Endodermal cell (in vitro differentiated cells): ENCODE measurements at regions not wholly inside any gene's neighbourhood (a gene's known extent, or its start where the extent isn't known, plus 50 kb on each side); places are given as distances from the start of the nearest gene placed in this dataset.
"Not testable (repeated sequence)": the region's sequence is repeated elsewhere in the genome, so short reads cannot be mapped to it uniquely, and the experiment has no call there.

ENCODE experiments used
- DNase-seq: peaks from one replicate; pipeline ENCODE4 v3.0.0-alpha.2; 2017
- H3K27ac ChIP-seq: 2 replicates; pipeline ENCODE4 v1.5.1; 2013; ENCODE audit warnings: mild to moderate bottlenecking, low read depth, low read length, moderate library complexity
- H3K27me3 ChIP-seq: 2 replicates; pipeline ENCODE4 v1.6.1; 2013; ENCODE audit warnings: mild to moderate bottlenecking, low read length, moderate library complexity; ENCODE audit not compliant: insufficient read depth, control insufficient read depth, poor library complexity, severe bottlenecking
- H3K36me3 ChIP-seq: 2 replicates; pipeline ENCODE4 v1.7.0; 2013; ENCODE audit warnings: mild to moderate bottlenecking, low read length, moderate library complexity; ENCODE audit not compliant: control insufficient read depth, insufficient read depth
- H3K4me1 ChIP-seq: one replicate; pipeline ENCODE4 v1.7.0; 2013; ENCODE audit warnings: low read length; ENCODE audit not compliant: control insufficient read depth, insufficient read depth
- H3K4me3 ChIP-seq: 2 replicates; pipeline ENCODE4 v1.5.1; 2013; ENCODE audit warnings: mild to moderate bottlenecking, low read length, moderate library complexity
- H3K9ac ChIP-seq: 2 replicates; pipeline ENCODE4 v1.6.1; 2013; ENCODE audit warnings: mild to moderate bottlenecking, low read length, moderate library complexity; ENCODE audit not compliant: poor library complexity, severe bottlenecking; ENCODE audit errors: extremely low read depth
- H3K9me3 ChIP-seq: 2 replicates; pipeline ENCODE4 v1.6.1; 2013; ENCODE audit warnings: mild to moderate bottlenecking, low read length, moderate library complexity; ENCODE audit not compliant: control insufficient read depth
- H3K27ac Mint-ChIP-seq: 2 replicates; pipeline ENCODE4 v1.8.0; 2020; ENCODE audit warnings: mixed read lengths
- H3K27me3 Mint-ChIP-seq: 2 replicates; pipeline ENCODE4 v1.8.0; 2021; ENCODE audit warnings: mild to moderate bottlenecking, mixed read lengths; ENCODE audit not compliant: insufficient read depth
- H3K36me3 Mint-ChIP-seq: 2 replicates; pipeline ENCODE4 v1.8.0; 2020; ENCODE audit warnings: low read depth, mixed read lengths
- H3K4me1 Mint-ChIP-seq: 2 replicates; pipeline ENCODE4 v1.8.0; 2020; ENCODE audit warnings: mixed read lengths
- H3K4me3 Mint-ChIP-seq: 2 replicates; pipeline ENCODE4 v1.8.0; 2020; ENCODE audit warnings: mild to moderate bottlenecking, moderate library complexity, mixed read lengths
- H3K9me3 Mint-ChIP-seq: 2 replicates; pipeline ENCODE4 v1.8.0; 2020; ENCODE audit warnings: mild to moderate bottlenecking, mixed read lengths
- CTCF ChIP-seq: fragments of 200-600 bp; sonication (generic); conservative IDR thresholded peaks from 2 replicates; pipeline ENCODE4 v1.5.0; 2021; ENCODE audit warnings: antibody characterized with exemption, mild to moderate bottlenecking
- WGBS, 2 experiments: methylation state at CpG; one replicate each; pipeline versions ENCODE4 v1.1.5 to v1.1.7; 2013; ENCODE audit warnings: missing lambda C conversion rate in 2 of 2, mixed read lengths in 1 of 2; ENCODE audit not compliant: insufficient coverage in 1 of 2, insufficient read length in 1 of 2; 5-methylcytosine and 5-hydroxymethylcytosine counted together

GRCh38 chr7:4484545-4484944 lies 197.6 kb upstream of the FOXK1 start:
- no peak overlapping the region for H3K27ac Mint-ChIP-seq
- peaks cover 19% of the 10 kb centered on the region for H3K27me3 Mint-ChIP-seq
- H3K4me1 Mint-ChIP-seq, result no peaks in the 10 kb centered on the region
- H3K9me3 ChIP-seq, result peaks cover 17% of the 10 kb centered on the region
- no peaks in the 10 kb centered on the region for H3K36me3 ChIP-seq
- H3K27ac ChIP-seq, result no peak overlapping the region
- peaks cover 38% of the 10 kb centered on the region for H3K9me3 Mint-ChIP-seq
- H3K4me3 Mint-ChIP-seq, result no peak overlapping the region
- no peak for TF ChIP-seq CTCF
- no peaks in the 10 kb centered on the region for H3K4me1 ChIP-seq
- H3K36me3 Mint-ChIP-seq, result no peaks in the 10 kb centered on the region
- WGBS, 2 experiments, result 38 to 43% methylated on average over 1 of the region's 1 CpG
- no peak overlapping the region for H3K9ac ChIP-seq
- H3K27me3 ChIP-seq, result no peaks in the 10 kb centered on the region
- no peak for DNase-seq
- no peak overlapping the region for H3K4me3 ChIP-seq

GRCh38 chr7:4486907-4487306 lies 195.2 kb upstream of the FOXK1 start:
- no peaks in the 10 kb centered on the region for H3K36me3 ChIP-seq
- H3K27ac ChIP-seq, result no peak overlapping the region
- no peak overlapping the region for H3K4me3 ChIP-seq
- H3K9ac ChIP-seq, result no peak overlapping the region
- no peaks in the 10 kb centered on the region for H3K36me3 Mint-ChIP-seq
- TF ChIP-seq CTCF, result no peak
- H3K27me3 ChIP-seq, result no peaks in the 10 kb centered on the region
- no peak overlapping the region for H3K4me3 Mint-ChIP-seq
- no peak overlapping the region for H3K27ac Mint-ChIP-seq
- 73 to 75% methylated on average over 3 to 4 of the region's 4 CpGs for WGBS, 2 experiments
- H3K9me3 ChIP-seq, result peaks cover 17% of the 10 kb centered on the region
- peaks cover 17% of the 10 kb centered on the region for H3K27me3 Mint-ChIP-seq
- DNase-seq, result no peak
- no peaks in the 10 kb centered on the region for H3K4me1 Mint-ChIP-seq
- H3K9me3 Mint-ChIP-seq, result peaks cover 27% of the 10 kb centered on the region
- H3K4me1 ChIP-seq, result no peaks in the 10 kb centered on the region

GRCh38 chr7:4496911-4497310 lies 185.2 kb upstream of the FOXK1 start:
- H3K36me3 Mint-ChIP-seq, H3K9ac ChIP-seq, H3K4me3 Mint-ChIP-seq, DNase-seq, H3K4me1 ChIP-seq, H3K4me3 ChIP-seq, H3K27me3 Mint-ChIP-seq, H3K36me3 ChIP-seq, H3K27me3 ChIP-seq, H3K4me1 Mint-ChIP-seq, H3K27ac Mint-ChIP-seq, H3K27ac ChIP-seq: not testable (repeated sequence)
- peaks cover 18% of the 10 kb centered on the region for H3K9me3 ChIP-seq
- H3K9me3 Mint-ChIP-seq, result peaks cover 36% of the 10 kb centered on the region
- 91 to 100% methylated on average over 4 to 29 of the region's 30 CpGs for WGBS, 2 experiments

GRCh38 chr7:4500812-4501211 lies 181.3 kb upstream of the FOXK1 start:
- no peak for TF ChIP-seq CTCF
- Histone ChIP-seq H3K27ac (no peak overlapping the region), H3K4me3 (no peak overlapping the region), H3K27me3 (no peaks in the 10 kb centered on the region), H3K9me3 (peaks cover 18% of the 10 kb centered on the region), H3K4me1 (no peaks in the 10 kb centered on the region), H3K9ac (no peak overlapping the region), H3K36me3 (no peaks in the 10 kb centered on the region)
- DNase-seq, result peak; percentile 52
- Mint-ChIP-seq H3K4me3 (no peak overlapping the region), H3K27ac (no peak overlapping the region), H3K36me3 (peaks cover 3% of the 10 kb centered on the region), H3K4me1 (no peaks in the 10 kb centered on the region), H3K9me3 (peaks cover 28% of the 10 kb centered on the region), H3K27me3 (peaks cover 2% of the 10 kb centered on the region)
- 77 to 83% methylated on average over 8 to 9 of the region's 10 CpGs for WGBS, 2 experiments

GRCh38 chr7:4507886-4508285 lies 174.2 kb upstream of the FOXK1 start:
- WGBS, 2 experiments, result 67 to 81% methylated on average over 6 to 7 of the region's 7 CpGs
- H3K9me3 Mint-ChIP-seq, result peaks cover 21% of the 10 kb centered on the region

More at GRCh38 chr7:4507886-4508285, 174.2 kb upstream of the FOXK1 start:
- peaks cover 17% of the 10 kb centered on the region for H3K9me3 ChIP-seq
- H3K4me1 ChIP-seq, H3K4me3 ChIP-seq, H3K9ac ChIP-seq, H3K27ac Mint-ChIP-seq, DNase-seq, H3K27ac ChIP-seq, H3K27me3 ChIP-seq, H3K4me3 Mint-ChIP-seq, H3K27me3 Mint-ChIP-seq, H3K36me3 Mint-ChIP-seq, H3K4me1 Mint-ChIP-seq, H3K36me3 ChIP-seq: not testable (repeated sequence)
